ENCODE measurements at regions not wholly inside any gene's neighbourhood (a gene's known extent, or its start where the extent isn't known, plus 50 kb on each side); places are given as distances from the start of the nearest gene placed in this dataset.

DNA sequence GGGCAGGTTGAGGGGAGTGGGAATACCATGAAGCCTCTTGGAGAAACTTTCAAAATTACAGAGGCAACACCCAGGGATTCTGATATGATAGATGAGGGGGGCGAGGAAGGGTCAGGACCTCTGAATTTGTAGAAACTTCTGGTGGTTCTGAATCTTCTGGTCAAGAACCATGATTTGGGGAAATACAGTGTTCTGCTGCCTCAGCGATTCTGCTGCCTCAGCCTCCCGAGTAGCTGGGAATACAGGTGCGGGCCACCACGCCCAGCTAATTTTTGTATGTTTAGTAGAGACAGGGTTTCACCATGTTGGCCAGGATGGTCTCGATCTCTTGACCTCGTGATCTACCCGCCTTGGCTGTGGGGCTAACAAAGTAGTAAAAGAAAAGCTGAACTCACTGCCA is 70.4 kb downstream of the MAGEF1 start:
- TF ChIP-seq, protein P1, sequence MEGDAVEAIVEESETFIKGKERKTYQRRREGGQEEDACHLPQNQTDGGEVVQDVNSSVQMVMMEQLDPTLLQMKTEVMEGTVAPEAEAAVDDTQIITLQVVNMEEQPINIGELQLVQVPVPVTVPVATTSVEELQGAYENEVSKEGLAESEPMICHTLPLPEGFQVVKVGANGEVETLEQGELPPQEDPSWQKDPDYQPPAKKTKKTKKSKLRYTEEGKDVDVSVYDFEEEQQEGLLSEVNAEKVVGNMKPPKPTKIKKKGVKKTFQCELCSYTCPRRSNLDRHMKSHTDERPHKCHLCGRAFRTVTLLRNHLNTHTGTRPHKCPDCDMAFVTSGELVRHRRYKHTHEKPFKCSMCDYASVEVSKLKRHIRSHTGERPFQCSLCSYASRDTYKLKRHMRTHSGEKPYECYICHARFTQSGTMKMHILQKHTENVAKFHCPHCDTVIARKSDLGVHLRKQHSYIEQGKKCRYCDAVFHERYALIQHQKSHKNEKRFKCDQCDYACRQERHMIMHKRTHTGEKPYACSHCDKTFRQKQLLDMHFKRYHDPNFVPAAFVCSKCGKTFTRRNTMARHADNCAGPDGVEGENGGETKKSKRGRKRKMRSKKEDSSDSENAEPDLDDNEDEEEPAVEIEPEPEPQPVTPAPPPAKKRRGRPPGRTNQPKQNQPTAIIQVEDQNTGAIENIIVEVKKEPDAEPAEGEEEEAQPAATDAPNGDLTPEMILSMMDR (IDR thresholded peaks at IDR 0.05 in 2 of 3, conservative IDR thresholded peaks at IDR 0.05 in 1 of 3; ENCODE audit: insufficient read depth in 2 of 3, low read depth in 1 of 3, low read length in 3 of 3): no peak
- no peak for TF ChIP-seq POLR2AphosphoS5 (IDR thresholded peaks at IDR 0.05; ENCODE audit: control insufficient read depth, insufficient read depth, low read depth, low read length)
- TF ChIP-seq STAT5B (CRISPR knock-in tag; IDR thresholded peaks at IDR 0.05): no peak
- TF ChIP-seq, protein P2, sequence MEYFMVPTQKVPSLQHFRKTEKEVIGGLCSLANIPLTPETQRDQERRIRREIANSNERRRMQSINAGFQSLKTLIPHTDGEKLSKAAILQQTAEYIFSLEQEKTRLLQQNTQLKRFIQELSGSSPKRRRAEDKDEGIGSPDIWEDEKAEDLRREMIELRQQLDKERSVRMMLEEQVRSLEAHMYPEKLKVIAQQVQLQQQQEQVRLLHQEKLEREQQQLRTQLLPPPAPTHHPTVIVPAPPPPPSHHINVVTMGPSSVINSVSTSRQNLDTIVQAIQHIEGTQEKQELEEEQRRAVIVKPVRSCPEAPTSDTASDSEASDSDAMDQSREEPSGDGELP (CRISPR knock-in tag; IDR thresholded peaks at IDR 0.05; ENCODE audit: borderline replicate concordance): no peak
- no peak for TF ChIP-seq SAFB2 (IDR thresholded peaks at IDR 0.05; ENCODE audit: borderline replicate concordance, low read depth, low read length, severe bottlenecking)
- TF ChIP-seq NFE2L1 (tag; IDR thresholded peaks at IDR 0.05; ENCODE audit: borderline replicate concordance, low read depth): no peak
- no peak for TF ChIP-seq GTF2E2 (tag; IDR thresholded peaks at IDR 0.05)
- TF ChIP-seq TRIM28 (IDR thresholded peaks at IDR 0.05): no peak
- TF ChIP-seq, protein P3, sequence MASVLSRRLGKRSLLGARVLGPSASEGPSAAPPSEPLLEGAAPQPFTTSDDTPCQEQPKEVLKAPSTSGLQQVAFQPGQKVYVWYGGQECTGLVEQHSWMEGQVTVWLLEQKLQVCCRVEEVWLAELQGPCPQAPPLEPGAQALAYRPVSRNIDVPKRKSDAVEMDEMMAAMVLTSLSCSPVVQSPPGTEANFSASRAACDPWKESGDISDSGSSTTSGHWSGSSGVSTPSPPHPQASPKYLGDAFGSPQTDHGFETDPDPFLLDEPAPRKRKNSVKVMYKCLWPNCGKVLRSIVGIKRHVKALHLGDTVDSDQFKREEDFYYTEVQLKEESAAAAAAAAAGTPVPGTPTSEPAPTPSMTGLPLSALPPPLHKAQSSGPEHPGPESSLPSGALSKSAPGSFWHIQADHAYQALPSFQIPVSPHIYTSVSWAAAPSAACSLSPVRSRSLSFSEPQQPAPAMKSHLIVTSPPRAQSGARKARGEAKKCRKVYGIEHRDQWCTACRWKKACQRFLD (CRISPR knock-in tag; IDR thresholded peaks at IDR 0.05): no peak
